HG02870 (cell line): ENCODE measurements at regions not wholly inside any gene's neighbourhood (a gene's known extent, or its start where the extent isn't known, plus 50 kb on each side); places are given as distances from the start of the nearest gene placed in this dataset.
A peak's percentile ranks its signal among the peaks of the same experiment; 100 is the strongest.
"Not testable (repeated sequence)": the region's sequence is repeated elsewhere in the genome, so short reads cannot be mapped to it uniquely, and the experiment has no call there.

ENCODE experiments used
- ATAC-seq: cut with Tn5 transposase; IDR thresholded peaks from one replicate; pipeline ENCODE4 v1.9.1; 2021; ENCODE audit warnings: mild to moderate bottlenecking, moderate library complexity; ENCODE audit not compliant: unreplicated experiment

GRCh38 chr4:170234800-170235199 lies 145.0 kb upstream of the AADAT start:
- ATAC-seq, result no peak

- ATAC-seq, result no peak
These were observed 141.6 kb upstream of the AADAT start for GRCh38 chr4:170231377-170231776.

- no peak for ATAC-seq
These were observed 140.5 kb upstream of the AADAT start for GRCh38 chr4:170230242-170230641.

- ATAC-seq, result no peak
These were observed 139.2 kb upstream of the AADAT start for GRCh38 chr4:170229006-170229405.

GRCh38 chr4:170227928-170228327 lies 138.2 kb upstream of the AADAT start:
- ATAC-seq, result no peak

GRCh38 chr4:170226288-170226687 lies 136.5 kb upstream of the AADAT start:
- no peak for ATAC-seq

GRCh38 chr4:170214731-170215130 lies 125.0 kb upstream of the AADAT start:
- ATAC-seq, result no peak

- ATAC-seq, result no peak
These were observed 124.3 kb upstream of the AADAT start for GRCh38 chr4:170214101-170214500.

GRCh38 chr4:170202721-170203120 lies 113.0 kb upstream of the AADAT start:
- peak; percentile 73 for ATAC-seq

GRCh38 chr4:170198747-170199146 lies 109.0 kb upstream of the AADAT start:
- no peak for ATAC-seq

- not testable (repeated sequence) for ATAC-seq
These were observed 105.0 kb upstream of the AADAT start for GRCh38 chr4:170194794-170195193.

GRCh38 chr4:170193496-170193895 lies 103.7 kb upstream of the AADAT start:
- ATAC-seq, result no peak

- ATAC-seq, result no peak
These were observed 100.5 kb upstream of the AADAT start for GRCh38 chr4:170190265-170190664.

GRCh38 chr4:170170861-170171260 lies 81.1 kb upstream of the AADAT start:
- ATAC-seq, result no peak

GRCh38 chr4:170169699-170170098 lies 79.9 kb upstream of the AADAT start:
- no peak for ATAC-seq

GRCh38 chr4:170167678-170168077 lies 77.9 kb upstream of the AADAT start:
- no peak for ATAC-seq

- ATAC-seq, result not testable (repeated sequence)
These were observed 76.4 kb upstream of the AADAT start for GRCh38 chr4:170166193-170166592.

GRCh38 chr4:170162416-170162815 lies 72.7 kb upstream of the AADAT start:
- no peak for ATAC-seq

- ATAC-seq, result no peak
These were observed 67.9 kb upstream of the AADAT start for GRCh38 chr4:170157670-170158069.

GRCh38 chr4:170145120-170145519 lies 55.4 kb upstream of the AADAT start:
- ATAC-seq, result no peak

GRCh38 chr4:170139764-170140163 lies 50.0 kb upstream of the AADAT start:
- ATAC-seq, result no peak
